BJ (cell line): ENCODE measurements at regions not wholly inside any gene's neighbourhood (a gene's known extent, or its start where the extent isn't known, plus 50 kb on each side); places are given as distances from the start of the nearest gene placed in this dataset.

Experiments used
- CTCF ChIA-PET: fragments of 350-600 bp; formaldehyde crosslinking; extraction: SDS; loops from one replicate; lab custom pipeline; 2021; ENCODE audit warnings: antibody characterized with exemption, inconsistent platforms; lab: Yijun Ruan, JAX
- POLR2A ChIA-PET: fragments of 300-600 bp; sonication (Branson Sonifier 250); formaldehyde crosslinking; extraction: SDS; loops from one replicate; lab custom pipeline; 2021; ENCODE audit warnings: antibody characterized with exemption; lab: Charles Lee
- DNase-seq: peaks from one replicate; pipeline ENCODE4 v3.0.0-alpha.2; 2011; ENCODE audit warnings: low read depth
- H3K27me3 ChIP-seq: 2 replicates; pipeline ENCODE4 v1.6.0; 2011; ENCODE audit warnings: low read length; ENCODE audit not compliant: control insufficient read depth, insufficient read depth
- H3K36me3 ChIP-seq: 2 replicates; pipeline ENCODE4 v1.5.1; 2011; ENCODE audit warnings: low read length; ENCODE audit not compliant: control insufficient read depth, insufficient read depth
- H3K4me3 ChIP-seq: 2 replicates; pipeline ENCODE4 v1.5.1; 2011; ENCODE audit warnings: low read depth, mild to moderate bottlenecking, control low read depth, low read length
- TF ChIP-seq, protein P1 (sequence below): IDR thresholded peaks from 2 replicates; pipeline ENCODE4 v1.5.1; 2011; ENCODE audit warnings: low read depth, mild to moderate bottlenecking, control low read depth, inconsistent platforms, low read length, moderate library complexity; ENCODE audit not compliant: insufficient read depth

DNA sequence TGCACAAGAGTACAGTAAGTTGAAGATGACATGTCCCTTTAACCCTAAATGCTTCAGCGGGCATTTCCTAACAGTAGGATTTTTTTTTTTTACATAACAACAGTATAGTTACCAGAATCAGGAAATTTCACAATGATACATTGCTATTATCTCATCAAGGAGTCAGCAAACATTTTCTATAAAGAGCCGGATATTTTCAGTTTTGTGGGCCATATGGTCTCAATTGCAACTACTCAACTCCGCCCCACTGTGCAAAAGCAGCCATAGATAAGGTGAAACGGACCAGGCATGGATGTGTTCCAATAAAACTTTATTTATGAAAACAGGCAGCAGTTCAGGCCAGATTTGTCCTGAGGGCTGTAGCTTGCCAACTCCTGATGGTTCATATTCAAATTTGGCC, 130.6 kb downstream of the SMAD6 start:
- ChIA-PET POLR2A (no interaction called here), CTCF (no interaction called here)
- TF ChIP-seq, protein P1, sequence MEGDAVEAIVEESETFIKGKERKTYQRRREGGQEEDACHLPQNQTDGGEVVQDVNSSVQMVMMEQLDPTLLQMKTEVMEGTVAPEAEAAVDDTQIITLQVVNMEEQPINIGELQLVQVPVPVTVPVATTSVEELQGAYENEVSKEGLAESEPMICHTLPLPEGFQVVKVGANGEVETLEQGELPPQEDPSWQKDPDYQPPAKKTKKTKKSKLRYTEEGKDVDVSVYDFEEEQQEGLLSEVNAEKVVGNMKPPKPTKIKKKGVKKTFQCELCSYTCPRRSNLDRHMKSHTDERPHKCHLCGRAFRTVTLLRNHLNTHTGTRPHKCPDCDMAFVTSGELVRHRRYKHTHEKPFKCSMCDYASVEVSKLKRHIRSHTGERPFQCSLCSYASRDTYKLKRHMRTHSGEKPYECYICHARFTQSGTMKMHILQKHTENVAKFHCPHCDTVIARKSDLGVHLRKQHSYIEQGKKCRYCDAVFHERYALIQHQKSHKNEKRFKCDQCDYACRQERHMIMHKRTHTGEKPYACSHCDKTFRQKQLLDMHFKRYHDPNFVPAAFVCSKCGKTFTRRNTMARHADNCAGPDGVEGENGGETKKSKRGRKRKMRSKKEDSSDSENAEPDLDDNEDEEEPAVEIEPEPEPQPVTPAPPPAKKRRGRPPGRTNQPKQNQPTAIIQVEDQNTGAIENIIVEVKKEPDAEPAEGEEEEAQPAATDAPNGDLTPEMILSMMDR = no peak
- Histone ChIP-seq H3K36me3 (no peaks in the 10 kb centered on the region), H3K27me3 (no peaks in the 10 kb centered on the region), H3K4me3 (no peak overlapping the region)
- DNase-seq = peak; percentile 60

DNA sequence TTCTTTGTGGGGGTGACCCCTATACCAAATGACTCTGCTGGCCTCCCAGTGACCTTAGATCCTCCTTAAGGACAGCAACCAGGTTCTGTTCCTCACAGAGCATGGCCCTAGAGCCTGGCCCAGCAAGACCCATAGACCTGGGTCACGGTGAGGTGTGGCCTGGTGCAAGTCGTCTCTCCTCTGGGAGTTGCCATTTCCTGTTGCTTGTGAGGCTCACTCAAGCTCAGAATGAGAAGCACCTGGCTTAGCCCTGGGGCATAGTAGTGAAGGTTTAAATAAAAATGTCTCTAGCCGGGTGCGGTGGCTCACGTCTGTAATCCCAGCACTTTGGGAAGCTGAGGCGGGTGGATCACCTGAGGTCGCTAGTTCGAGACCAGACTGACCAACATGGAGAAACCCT, 131.3 kb downstream of the SMAD6 start:
- ChIA-PET POLR2A (no interaction called here), CTCF (interaction anchor here (1.3 kb wide), 1 partner anchor 17 kb away, joined by 3 read pairs; no protein-coding TSS in a partner anchor)

DNA sequence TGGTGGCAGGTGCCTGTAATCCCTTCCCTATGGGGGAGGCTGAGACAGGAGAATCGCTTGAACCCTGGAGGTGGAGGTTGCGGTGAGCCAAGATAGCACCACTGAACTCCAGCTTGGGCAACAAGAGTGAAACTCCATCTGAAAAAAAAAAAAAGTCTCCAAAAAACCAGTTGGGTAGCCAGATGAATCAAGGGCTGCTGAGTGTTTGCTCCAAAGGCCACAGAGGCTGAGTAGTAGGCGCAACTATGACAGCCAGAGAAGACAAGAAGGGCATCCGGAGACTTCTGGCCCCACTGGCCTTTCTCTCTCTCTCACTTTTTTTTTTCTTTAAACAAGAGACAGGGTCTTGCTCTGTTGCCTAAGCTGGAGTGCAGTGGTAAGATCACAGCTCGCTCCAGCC, 131.8 kb downstream of the SMAD6 start:
- no peak overlapping the region for H3K4me3 ChIP-seq
- TF ChIP-seq, protein P1 = no peak
- no peaks in the 10 kb centered on the region for H3K27me3 ChIP-seq
- ChIA-PET POLR2A (no interaction called here), CTCF (interaction anchor here (1.2 to 1.4 kb wide), 3 partner anchors 14 to 18 kb away, joined by 3 to 4 read pairs (median 3); no protein-coding TSS in a partner anchor)
- no peaks in the 10 kb centered on the region for H3K36me3 ChIP-seq
- DNase-seq = no peak

More for the DNA sequence above, 131.3 kb downstream of the SMAD6 start:
- no peak for DNase-seq
- Histone ChIP-seq H3K4me3 (no peak overlapping the region), H3K27me3 (no peaks in the 10 kb centered on the region), H3K36me3 (no peaks in the 10 kb centered on the region)
- TF ChIP-seq, protein P1 = no peak

DNA sequence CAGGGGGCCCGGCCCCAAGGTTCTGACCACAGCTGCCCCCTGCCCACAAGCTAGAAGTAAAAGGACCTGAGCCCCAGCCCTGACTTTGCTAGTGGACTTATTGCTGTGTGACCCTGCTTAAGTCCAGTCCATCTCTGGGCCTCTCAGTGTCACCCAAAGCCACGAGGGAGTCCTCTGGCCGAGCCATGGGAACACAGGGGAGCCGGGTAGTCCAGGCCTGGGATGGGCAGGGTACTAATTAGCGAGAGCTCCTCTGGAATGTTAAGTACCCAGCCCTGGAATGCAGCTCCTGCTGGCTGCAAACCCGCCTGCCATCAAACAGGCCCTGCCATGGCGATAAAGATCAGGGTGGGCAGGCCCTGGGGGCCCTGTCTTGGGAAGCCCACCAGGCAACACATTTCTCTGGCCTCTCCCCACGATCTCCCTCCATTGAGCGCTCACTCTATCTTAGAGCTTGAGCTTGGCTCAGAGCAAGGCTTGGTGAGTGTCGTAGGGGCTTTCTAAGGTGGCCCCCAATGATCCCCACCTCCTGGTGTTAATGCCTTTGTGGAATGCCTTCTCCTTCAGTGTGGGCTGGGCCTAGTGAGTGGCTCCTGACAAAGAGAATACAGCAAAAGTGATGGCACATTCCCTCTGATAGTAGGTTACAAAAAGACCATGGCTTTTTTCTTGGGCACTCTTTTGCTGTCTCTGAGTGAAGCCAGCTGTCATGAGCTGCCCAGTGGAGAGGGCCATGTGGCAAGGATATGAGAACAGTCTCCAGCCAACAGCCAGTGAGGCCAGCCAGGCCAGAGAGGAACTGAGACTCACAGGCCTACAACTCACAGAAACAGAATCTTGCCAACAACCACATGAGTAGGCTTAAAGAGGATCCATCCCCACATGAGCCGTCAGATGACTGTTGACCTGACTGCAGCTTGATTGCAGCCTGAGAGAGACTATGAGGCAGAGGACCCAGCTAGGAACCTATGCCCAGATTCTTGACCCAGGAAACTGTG, 133.1 kb downstream of the SMAD6 start:
- H3K36me3 ChIP-seq = no peaks in the 10 kb centered on the region
- ChIA-PET POLR2A (no interaction called here), CTCF (interaction anchor here (1.0 to 1.8 kb wide), 4 partner anchors 13 to 216 kb away, joined by 3 to 7 read pairs (median 4); no protein-coding TSS in a partner anchor)
- DNase-seq = no peak
- H3K27me3 ChIP-seq = no peaks in the 10 kb centered on the region
- TF ChIP-seq, protein P1 = no peak
- H3K4me3 ChIP-seq = no peak overlapping the region
